HG02973 (cell line): ENCODE measurements at regions not wholly inside any gene's neighbourhood (a gene's known extent, or its start where the extent isn't known, plus 50 kb on each side); places are given as distances from the start of the nearest gene placed in this dataset.
"Not testable (repeated sequence)": the region's sequence is repeated elsewhere in the genome, so short reads cannot be mapped to it uniquely, and the experiment has no call there.

Experiments used
- ATAC-seq: cut with Tn5 transposase; IDR thresholded peaks from one replicate; pipeline ENCODE4 v1.9.1; 2021; ENCODE audit warnings: moderate library complexity; ENCODE audit not compliant: unreplicated experiment

- not testable (repeated sequence) for ATAC-seq
These were observed 382.1 kb downstream of the IPMK start for GRCh38 chr10:57885618-57885968.

- ATAC-seq: no peak
These were observed 382.6 kb downstream of the IPMK start for GRCh38 chr10:57884965-57885617.

DNA sequence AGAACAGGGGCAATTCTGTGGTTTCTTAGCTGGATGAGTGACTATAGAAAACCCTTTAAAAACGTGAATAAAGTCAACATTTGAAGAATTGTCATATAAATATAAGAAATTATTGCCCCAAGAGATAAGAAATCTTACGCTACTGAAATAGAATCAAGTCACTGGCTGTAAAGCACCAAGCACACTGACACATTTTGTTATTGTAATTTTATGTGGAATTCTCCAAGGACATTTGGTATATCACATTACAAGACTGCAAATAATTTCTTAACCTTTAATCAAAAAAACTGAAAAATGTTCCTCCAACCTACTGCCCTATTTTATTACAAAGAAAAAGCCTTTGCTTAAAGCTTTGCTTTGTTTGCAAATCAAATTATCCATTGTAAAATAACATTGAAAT, 383.3 kb downstream of the IPMK start:
- no peak for ATAC-seq

DNA sequence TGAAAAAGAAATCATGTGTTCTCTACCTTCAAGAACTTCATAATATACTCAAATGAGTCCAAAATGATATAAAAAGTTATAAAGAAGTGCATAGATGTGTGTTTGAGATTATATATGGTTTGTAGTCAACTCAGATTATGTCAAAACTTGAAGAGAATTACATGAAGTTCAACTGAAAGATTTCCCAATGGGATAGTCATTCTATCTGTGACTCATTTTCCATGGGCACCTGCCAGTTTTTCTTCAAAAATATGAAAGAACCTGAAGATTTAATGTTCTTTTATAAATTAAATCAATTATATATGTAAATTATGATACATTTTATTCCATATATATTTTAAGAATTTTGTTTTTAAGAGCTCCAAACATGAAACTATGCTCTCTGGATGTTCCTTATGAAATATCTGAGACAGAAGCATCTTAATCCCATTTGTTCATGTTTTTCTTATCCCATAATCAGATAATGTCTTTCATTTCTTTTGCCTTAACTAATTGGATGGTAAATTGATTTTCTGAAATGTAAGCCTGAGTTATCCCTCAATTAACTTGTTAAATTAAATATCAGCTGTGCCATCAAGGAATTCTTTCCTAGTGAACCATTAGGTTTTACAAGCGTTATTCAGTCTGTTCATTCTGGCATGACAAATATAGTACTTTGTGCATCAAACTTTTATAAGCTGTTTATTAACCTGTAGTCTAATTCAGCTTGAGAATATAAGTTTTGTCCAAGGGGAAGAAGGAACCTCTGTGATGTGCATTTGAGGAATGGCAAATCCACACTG, 387.1 kb downstream of the IPMK start:
- ATAC-seq: no peak

- ATAC-seq: no peak
These were observed 392.9 kb downstream of the IPMK start for GRCh38 chr10:57874810-57875209.

GRCh38 chr10:57867241-57867640, 400.5 kb downstream of the IPMK start:
- no peak for ATAC-seq

DNA sequence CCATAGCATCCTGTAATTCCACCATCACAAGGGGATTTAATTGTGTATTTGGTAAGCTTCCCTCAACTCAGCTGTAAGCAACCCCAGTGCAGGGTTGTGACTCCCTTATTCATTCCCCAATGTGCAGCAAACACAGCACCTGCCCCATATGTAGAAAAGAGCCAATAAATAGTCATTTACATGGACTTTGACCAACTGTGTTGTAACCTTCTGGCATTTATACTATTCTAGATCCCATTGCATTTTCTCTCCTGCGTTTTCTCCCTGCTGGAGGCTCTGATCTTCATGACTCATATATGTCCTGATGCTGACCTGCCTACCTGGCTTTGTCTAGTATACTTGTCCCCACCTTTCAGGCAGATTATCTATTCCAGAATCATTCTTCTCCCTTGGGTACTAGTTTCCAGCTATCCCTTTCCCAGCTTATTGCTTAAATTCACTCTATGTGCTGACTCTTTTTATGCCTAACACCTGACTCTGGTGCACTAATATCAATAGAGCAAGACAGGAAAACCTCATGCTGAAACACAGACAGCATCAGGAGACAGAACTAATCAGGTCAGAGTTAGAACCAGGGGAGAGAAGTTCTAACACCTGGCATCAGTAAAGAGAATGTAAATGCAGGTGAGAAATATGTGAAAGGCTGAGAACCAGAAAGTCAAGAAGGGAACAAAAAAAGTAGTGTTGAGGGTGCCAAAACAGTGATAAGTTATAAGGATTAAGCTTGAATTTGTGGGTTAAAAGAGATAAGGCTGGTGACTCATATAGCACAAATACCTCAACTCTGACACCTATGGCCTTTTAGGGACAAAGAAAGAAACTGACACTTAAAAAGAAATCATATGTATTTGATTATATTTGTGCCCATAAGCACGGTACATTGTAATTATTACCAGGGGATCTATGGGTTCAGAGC, 402.7 kb downstream of the IPMK start:
- ATAC-seq: no peak

GRCh38 chr10:57849691-57850357, 417.9 kb downstream of the IPMK start:
- ATAC-seq: no peak

DNA sequence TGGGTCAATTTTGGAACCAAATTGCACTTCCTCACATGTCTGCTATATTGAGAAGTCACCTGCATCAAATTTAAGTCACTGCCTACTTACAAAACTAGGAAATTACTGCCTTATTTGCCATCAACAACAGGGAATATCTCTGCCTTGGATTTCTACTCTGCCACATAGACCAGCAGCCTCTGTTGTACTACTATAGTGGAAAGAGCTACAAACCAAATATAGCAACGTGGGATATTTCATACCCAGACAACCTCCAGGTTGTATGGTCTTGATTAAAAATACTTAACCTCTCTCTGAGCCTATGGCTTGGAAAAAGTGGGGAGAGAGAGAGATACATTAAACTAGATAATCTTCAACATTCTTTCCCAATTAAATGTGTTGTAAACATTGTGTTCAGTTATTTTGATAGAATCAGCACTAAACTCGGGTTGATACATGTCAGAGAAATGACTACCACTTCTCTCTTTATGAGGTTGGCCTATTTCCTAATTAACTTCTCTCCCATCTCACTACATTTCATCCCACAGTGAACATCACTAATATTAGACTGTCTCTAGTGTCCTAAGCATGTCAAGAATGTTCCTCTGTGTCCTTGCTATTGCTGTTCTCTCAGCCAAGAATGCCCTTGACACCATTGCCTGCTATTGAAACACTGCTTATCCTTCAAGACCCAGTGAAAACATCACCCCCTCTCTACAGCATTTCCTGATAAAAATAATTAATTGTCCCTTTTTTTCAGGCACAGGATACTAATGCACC, 421.2 kb downstream of the IPMK start:
- no peak for ATAC-seq

GRCh38 chr10:57844387-57844998, 423.2 kb downstream of the IPMK start:
- no peak for ATAC-seq

DNA sequence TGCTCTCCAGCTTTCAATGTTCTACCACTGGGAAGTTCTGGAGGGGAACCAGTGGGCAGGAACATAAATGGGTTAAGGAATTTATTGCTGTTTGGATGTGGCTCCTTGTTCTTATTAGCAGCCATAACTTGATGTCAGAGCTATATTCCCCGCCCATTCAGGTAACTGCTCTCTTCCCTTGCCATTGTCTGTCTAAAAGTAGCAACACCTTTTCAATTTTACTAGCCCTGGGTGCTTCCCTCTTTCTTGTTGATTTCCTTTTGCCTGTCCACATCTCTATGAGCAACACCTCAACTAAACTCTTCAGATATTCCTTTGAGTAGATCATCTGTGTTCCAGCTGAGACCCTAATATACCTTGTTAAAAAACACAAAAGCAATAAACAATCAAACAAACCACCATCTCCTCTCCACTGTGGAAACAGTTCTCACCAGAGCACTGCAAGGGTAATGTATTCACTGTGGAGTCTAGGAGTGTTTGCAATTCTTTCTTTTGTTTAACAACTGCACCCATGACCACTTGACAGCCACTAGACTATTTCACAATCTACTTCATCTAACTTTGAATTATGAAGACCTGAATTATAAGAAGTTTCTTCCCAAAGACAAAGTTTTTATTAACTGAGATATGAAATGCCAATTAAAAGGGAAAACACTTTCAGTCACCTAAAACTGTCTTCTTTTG, 436.7 kb downstream of the IPMK start:
- no peak for ATAC-seq

GRCh38 chr10:57825015-57825414, 442.7 kb downstream of the IPMK start:
- no peak for ATAC-seq

GRCh38 chr10:57823398-57823797, 444.3 kb downstream of the IPMK start:
- ATAC-seq: no peak

DNA sequence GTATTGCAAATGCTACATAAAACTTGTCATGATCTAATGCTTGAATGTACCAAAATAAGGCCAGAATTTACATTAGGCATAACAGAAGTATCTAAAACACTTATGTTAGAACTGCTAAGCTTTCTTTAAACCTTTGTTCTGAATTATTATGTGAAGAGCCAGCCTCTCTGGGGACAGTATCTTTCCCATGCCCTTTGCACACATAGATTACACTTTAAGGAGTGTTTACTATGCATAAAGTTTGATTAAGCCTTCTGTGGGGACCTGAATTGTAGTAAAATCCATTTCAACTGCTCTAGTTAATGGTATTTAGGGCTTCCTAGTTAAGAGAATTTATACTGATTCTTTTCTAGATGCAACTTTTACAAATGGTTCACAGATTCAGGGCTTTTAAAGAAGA, 444.7 kb downstream of the IPMK start:
- no peak for ATAC-seq

DNA sequence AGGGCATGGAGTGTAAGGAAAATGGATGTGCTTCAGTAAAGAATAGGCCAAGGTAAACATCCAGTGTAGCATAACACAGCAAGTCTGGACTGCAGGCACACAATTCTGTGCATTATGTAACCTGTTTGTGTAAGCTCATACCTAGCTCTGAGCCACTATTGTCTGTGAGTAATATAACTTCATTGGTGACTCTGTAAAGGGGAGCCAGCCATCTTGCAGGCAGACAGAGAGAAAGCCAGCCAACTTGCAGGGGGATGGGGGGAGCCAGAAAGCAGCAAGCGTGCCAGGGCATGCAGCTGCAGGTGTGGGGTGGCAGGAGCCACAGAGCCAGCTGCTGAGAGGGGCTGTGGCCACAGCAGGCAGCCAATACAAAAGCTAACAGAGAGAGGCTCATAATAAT, 449.2 kb downstream of the IPMK start:
- no peak for ATAC-seq

DNA sequence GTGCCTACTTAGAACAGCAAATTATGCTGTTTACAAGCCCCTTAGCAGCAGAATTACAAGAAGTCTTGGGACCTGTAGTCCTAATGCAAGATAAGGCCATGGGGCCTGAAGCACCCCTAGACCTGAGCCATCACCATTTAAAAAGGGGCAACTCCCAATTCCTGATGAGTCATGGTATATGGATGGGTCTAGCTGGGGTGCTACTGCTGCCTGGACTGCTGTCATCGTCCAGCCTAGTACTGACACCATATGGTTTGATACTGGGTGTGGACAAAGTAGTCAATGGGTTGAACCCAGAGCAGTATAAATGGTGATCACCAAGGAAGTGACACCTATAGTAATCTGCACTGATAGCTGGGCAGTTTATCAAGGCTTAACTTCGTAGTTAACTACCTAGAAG, 450.0 kb downstream of the IPMK start:
- no peak for ATAC-seq

DNA sequence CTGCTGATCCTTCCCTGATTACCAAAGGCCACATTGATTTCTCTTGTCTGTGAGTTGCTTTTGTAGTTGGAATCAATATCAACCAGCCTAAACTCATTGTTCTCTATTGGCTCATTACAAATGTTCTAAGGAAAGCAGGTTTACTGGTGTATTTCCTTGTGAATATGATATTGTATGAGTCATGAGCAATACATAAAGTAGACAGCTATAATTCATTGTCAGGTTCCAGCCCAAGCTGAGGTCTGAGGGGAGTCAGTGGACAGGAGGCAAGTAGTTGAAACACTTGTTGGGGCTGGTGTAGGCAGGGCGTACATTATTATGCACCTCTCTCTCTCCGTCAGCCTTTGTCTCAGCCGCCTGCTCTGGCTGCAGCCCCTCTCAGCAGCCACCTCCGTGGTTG, 451.7 kb downstream of the IPMK start:
- no peak for ATAC-seq

DNA sequence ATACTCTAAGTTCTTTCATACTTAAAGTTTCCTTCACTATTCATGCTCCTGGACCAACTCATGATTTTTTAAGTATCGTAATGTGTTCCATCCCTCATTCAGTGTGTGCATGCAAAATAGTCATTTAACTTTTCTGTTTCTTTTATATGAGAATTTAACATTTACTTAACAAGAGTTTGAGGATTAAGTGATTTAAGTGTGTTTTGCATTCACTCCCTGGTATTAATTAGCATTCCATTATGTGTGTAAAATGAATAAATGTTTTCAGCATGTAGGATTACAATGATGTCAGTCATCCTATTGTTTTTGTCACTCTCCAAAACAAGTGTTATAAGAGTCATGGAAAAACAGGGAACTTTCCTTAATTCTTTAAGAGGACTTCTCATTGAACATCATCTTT, 457.7 kb downstream of the IPMK start:
- ATAC-seq: no peak

GRCh38 chr10:57807906-57808305, 459.8 kb downstream of the IPMK start:
- no peak for ATAC-seq
